Activated CD4-positive, alpha-beta memory T cell treated with anti-CD3 and anti-CD28 coated beads for 36 hours (primary cell): ENCODE measurements at regions not wholly inside any gene's neighbourhood (a gene's known extent, or its start where the extent isn't known, plus 50 kb on each side); places are given as distances from the start of the nearest gene placed in this dataset.

Source experiments
- CTCF ChIA-PET: fragments of 350-600 bp; sonication (Branson Sonifier 250); formaldehyde crosslinking; loops from one replicate; lab custom pipeline; 2021; ENCODE audit warnings: antibody characterized with exemption, inconsistent platforms; lab: Charles Lee
- POLR2A ChIA-PET: fragments of 350-600 bp; sonication (Branson Sonifier 250); formaldehyde crosslinking; loops from one replicate; lab custom pipeline; 2021; ENCODE audit warnings: antibody characterized with exemption; lab: Charles Lee
- DNase-seq: peaks from one replicate; pipeline ENCODE4 v3.0.0-alpha.2; 2020
- H3K27ac Mint-ChIP-seq: one replicate; pipeline ENCODE4 v1.8.0; 2021; ENCODE audit warnings: mixed read lengths
- H3K27me3 Mint-ChIP-seq: one replicate; pipeline ENCODE4 v1.8.0; 2021; ENCODE audit warnings: mixed read lengths
- H3K36me3 Mint-ChIP-seq: one replicate; pipeline ENCODE4 v1.8.0; 2021; ENCODE audit warnings: mixed read lengths
- H3K4me1 Mint-ChIP-seq: one replicate; pipeline ENCODE4 v1.8.0; 2021; ENCODE audit warnings: low read depth, mixed read lengths
- H3K4me3 Mint-ChIP-seq: one replicate; pipeline ENCODE4 v1.8.0; 2021; ENCODE audit warnings: mild to moderate bottlenecking, mixed read lengths
- H3K9me3 Mint-ChIP-seq: one replicate; pipeline ENCODE4 v1.8.0; 2021; ENCODE audit warnings: mixed read lengths
- intact Hi-C: fragments of 100-400 bp; cut with micrococcal nuclease; formaldehyde crosslinking; loops from one replicate; pipeline ENCODE4 v1.15.1; 2023

DNA sequence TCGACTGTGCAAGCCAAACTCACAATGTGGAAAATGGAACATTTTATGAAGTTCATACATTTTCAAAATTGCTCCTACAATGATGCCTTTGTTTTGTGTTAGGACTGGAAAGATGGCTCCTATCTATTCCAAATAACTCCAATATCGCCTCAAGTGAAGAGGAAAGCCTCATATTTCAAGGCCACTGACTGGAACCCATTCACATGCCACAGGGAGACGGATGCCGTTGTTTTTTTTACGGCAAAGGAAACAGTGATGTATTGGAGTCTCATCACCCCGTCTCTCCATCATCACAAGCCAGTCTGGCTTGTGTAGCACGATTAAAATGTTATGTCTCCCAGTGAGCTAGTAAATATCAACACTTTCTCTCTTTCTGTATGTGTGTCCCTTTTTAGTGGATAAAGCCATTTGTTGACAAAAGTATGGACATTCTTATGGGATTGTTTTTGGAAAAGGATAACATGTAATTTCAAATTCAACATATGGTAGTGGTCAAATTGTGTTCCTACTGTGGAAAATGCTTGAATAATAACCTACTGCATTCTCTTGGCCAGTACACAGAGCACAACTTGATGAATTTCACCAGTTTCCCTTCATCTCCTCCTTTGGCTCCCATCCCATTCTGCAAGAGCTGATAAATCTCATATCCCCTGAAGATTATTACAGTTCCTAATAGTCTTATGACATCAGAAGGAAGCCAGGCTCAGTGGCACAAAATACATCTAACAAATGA lies 109.5 kb upstream of the PITRM1 start:
- ChIA-PET CTCF (interaction anchor here (1.4 kb wide), 1 partner anchor 12 kb away, joined by 3 read pairs; no protein-coding TSS in a partner anchor), POLR2A (no interaction called here)
- no peak overlapping the region for H3K27ac Mint-ChIP-seq
- intact Hi-C loops, result no loop called here
- peaks cover 6% of the 10 kb centered on the region for H3K27me3 Mint-ChIP-seq
- no peaks in the 10 kb centered on the region for H3K9me3 Mint-ChIP-seq
- no peaks in the 10 kb centered on the region for H3K36me3 Mint-ChIP-seq
- no peak overlapping the region for H3K4me3 Mint-ChIP-seq
- H3K4me1 Mint-ChIP-seq, result no peaks in the 10 kb centered on the region
- DNase-seq, result no peak

DNA sequence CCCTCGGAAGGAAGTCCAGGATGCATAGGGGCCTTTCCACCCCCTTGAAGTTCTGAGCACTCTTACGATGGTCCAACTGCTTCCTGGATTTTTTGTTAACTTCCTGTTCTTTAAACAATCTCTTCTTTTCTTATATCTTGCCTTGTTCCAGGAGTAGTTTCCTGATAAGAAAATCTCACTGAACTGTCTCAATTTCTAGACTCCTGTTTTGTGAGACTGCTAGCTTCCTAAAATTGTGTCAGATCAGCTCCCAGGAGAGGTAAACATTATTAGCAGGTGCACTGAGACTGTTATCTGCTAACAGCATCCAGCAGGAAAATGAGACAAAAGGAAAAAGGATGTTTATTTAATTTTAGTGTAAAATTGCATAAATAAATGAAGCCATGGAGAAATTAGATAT lies 106.2 kb upstream of the PITRM1 start:
- peaks cover 7% of the 10 kb centered on the region for H3K27me3 Mint-ChIP-seq
- ChIA-PET CTCF (no interaction called here), POLR2A (no interaction called here)
- no peak overlapping the region for H3K4me3 Mint-ChIP-seq
- DNase-seq, result no peak
- intact Hi-C loops, result no loop called here
- no peaks in the 10 kb centered on the region for H3K9me3 Mint-ChIP-seq
- H3K27ac Mint-ChIP-seq, result no peak overlapping the region
- H3K4me1 Mint-ChIP-seq, result no peaks in the 10 kb centered on the region
- H3K36me3 Mint-ChIP-seq, result no peaks in the 10 kb centered on the region

DNA sequence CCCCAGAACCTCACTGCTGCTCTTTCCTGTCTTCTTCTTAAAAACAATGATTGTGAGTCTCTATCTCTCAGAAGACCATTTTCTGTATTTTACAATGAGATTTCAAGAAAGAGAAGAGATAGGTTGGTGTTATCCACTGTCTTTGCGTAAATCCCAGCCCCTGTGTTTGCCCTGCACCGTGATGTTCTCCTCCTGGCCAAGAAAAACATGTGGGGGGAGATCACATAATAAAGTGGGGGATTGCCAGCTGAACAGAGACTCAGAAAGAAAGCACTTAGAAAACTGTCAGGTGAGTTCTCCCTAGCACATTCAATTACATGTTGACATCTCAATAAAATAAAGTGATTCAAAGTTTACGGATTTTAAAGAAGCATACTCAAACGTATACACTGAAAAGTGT lies 105.0 kb upstream of the PITRM1 start:
- ChIA-PET POLR2A (no interaction called here), CTCF (interaction anchor here (0.6 kb wide), 1 partner anchor 359 kb away, joined by 3 read pairs; no protein-coding TSS in a partner anchor)
- Mint-ChIP-seq H3K27me3 (peaks cover 15% of the 10 kb centered on the region), H3K36me3 (no peaks in the 10 kb centered on the region), H3K9me3 (no peaks in the 10 kb centered on the region), H3K4me1 (no peaks in the 10 kb centered on the region), H3K4me3 (no peak overlapping the region), H3K27ac (no peak overlapping the region)
- intact Hi-C loops, result no loop called here
- no peak for DNase-seq

DNA sequence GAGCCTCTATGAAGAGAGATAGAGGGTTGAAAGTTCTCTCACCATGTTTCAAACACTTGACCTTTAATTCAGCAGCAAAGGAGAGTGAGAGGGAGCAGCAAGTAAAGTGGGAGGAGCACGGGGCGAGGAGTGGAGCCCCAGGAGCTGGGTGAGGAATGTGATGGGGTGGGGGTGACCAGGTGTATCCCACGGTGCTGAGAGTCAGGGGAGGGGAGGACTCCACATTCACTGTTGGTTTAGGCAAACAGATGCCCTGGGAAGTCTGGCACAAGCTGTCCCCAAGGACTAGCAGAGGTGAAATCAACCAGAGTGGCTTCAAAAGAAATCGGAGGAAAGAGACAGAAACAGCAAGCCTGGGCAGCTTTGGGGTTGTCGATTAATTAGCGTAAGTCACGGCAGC lies 101.8 kb upstream of the PITRM1 start:
- Mint-ChIP-seq H3K36me3 (no peaks in the 10 kb centered on the region), H3K4me1 (no peaks in the 10 kb centered on the region), H3K9me3 (no peaks in the 10 kb centered on the region), H3K27ac (no peak overlapping the region), H3K27me3 (peaks cover 11% of the 10 kb centered on the region), H3K4me3 (no peak overlapping the region)
- DNase-seq, result no peak
- POLR2A ChIA-PET, result no interaction called here
- CTCF ChIA-PET, result no interaction called here
- intact Hi-C loops, result no loop called here

DNA sequence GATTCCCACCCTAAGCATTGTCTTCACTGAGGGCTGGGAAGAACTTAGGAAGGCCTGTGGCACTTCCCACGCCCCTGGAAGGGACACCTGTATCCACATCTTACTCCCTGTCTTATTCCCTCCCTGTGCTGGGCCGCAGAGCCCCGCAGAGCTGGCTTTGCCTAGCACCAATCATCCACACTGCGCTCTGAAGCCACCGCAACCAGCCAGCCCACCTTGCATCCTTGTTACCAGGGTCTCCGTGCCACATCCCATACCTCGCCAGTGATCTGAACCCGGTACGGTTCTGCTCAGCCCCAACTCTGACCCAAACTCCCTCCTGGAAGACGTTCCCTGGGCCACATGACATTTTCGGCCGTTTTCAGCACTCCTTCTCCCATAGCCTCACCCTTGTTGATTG lies 101.4 kb upstream of the PITRM1 start:
- H3K36me3 Mint-ChIP-seq, result no peaks in the 10 kb centered on the region
- ChIA-PET CTCF (no interaction called here), POLR2A (no interaction called here)
- H3K4me3 Mint-ChIP-seq, result no peak overlapping the region
- intact Hi-C loops, result no loop called here
- H3K4me1 Mint-ChIP-seq, result no peaks in the 10 kb centered on the region
- no peaks in the 10 kb centered on the region for H3K9me3 Mint-ChIP-seq
- peaks cover 11% of the 10 kb centered on the region for H3K27me3 Mint-ChIP-seq
- H3K27ac Mint-ChIP-seq, result no peak overlapping the region
- DNase-seq, result no peak

DNA sequence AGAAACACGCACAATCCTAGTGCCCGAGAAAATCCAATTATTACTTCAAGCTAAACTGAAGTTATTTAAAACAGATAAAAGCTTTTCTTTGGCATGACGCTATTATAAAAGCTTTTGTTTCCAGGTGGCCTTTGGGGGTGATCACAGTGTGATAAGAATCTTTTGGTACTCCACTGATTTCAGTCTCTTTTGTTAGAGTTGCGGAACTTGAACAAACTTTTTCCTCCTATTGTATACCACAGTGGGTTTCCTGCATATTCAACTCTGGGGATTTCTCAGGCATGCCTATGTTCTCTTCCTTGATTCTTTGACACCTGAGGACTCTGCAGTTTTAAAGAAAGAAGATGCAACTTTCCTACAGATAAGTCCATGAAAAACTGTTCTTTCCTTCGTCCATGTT lies 99.7 kb upstream of the PITRM1 start:
- H3K4me3 Mint-ChIP-seq, result no peak overlapping the region
- ChIA-PET POLR2A (no interaction called here), CTCF (no interaction called here)
- H3K4me1 Mint-ChIP-seq, result no peaks in the 10 kb centered on the region
- intact Hi-C loops, result no loop called here
- no peaks in the 10 kb centered on the region for H3K9me3 Mint-ChIP-seq
- H3K36me3 Mint-ChIP-seq, result no peaks in the 10 kb centered on the region
- DNase-seq, result no peak
- peaks cover 10% of the 10 kb centered on the region for H3K27me3 Mint-ChIP-seq
- H3K27ac Mint-ChIP-seq, result no peak overlapping the region

DNA sequence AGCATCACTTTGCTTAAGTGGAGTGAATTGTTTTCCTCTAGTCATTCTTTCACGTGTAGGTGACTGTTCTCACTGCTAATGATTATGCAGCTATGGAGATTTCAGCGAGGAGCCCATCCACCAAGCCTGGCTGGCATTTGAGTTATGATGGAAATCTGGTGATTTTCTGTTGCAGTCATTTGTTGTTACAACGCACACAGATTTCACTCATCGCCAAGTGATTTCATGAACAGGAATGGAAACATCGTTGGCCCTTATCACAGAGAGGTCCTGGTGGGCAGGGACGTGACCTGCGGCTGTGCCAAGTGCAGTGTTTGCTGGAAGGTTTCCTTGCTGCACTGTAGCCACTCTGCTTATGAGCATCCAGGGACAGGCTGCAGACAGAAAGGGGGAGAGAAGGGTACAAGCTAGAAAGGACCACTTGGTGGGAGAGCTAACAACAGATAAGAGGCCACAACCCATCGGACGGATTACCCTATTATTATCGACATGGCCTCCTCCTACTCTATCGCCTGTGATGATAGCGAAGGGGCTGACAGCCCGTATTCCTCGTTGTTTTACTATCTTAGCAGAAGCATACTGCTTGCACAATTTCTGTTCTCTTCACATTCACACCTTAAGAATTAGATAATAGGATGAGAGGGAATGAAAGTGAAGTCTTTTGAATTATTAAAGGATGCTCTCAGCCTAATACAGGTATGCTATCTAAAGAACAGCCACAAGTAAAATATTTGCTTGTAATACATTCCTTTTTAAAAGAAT lies 99.0 kb upstream of the PITRM1 start:
- peaks cover 9% of the 10 kb centered on the region for H3K27me3 Mint-ChIP-seq
- no peaks in the 10 kb centered on the region for H3K9me3 Mint-ChIP-seq
- ChIA-PET POLR2A (no interaction called here), CTCF (no interaction called here)
- no peak overlapping the region for H3K4me3 Mint-ChIP-seq
- H3K36me3 Mint-ChIP-seq, result no peaks in the 10 kb centered on the region
- intact Hi-C loops, result no loop called here
- DNase-seq, result no peak
- no peak overlapping the region for H3K27ac Mint-ChIP-seq
- no peaks in the 10 kb centered on the region for H3K4me1 Mint-ChIP-seq

DNA sequence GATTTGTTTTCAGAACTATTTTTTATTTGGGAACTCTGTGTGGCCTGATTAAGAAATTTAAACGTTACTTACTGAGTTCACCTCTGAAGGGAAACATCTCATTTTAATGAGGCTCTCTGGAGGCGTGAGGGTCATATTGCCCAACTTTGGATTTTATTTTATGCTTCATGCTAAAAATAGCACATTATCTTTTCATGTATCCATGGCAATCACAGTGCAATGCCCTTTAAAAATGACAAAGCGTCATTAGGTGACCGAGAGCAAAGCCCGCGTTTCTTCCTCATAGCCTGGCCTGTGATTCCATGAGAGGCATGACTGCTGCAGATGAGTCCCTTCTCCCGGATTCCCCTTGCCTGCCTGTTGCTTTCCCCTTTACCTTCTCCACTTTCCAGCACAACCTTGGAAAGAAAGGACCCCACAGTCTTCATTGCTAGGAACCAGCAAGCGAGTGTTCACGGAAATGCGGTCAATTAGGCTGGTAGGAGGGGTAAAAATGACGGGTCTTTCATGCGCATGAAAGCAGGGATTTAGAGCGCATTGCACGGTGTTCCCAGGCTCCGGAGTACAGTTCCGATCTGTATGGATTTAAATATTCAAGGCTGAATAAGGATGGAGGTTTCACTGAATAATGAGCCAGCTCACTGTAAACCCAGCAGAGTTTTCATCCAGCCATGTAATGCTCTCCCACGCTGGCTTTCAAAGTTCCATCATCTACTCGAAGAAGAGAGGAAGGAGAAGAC lies 98.2 kb upstream of the PITRM1 start:
- Mint-ChIP-seq H3K9me3 (no peaks in the 10 kb centered on the region), H3K27me3 (peaks cover 9% of the 10 kb centered on the region), H3K27ac (no peak overlapping the region), H3K4me3 (no peak overlapping the region), H3K36me3 (no peaks in the 10 kb centered on the region), H3K4me1 (no peaks in the 10 kb centered on the region)
- intact Hi-C loops, result no loop called here
- no peak for DNase-seq
- CTCF ChIA-PET, result interaction anchor here (1.5 kb wide), 1 partner anchor 11 kb away, joined by 3 read pairs; no protein-coding TSS in a partner anchor
- POLR2A ChIA-PET, result no interaction called here

DNA sequence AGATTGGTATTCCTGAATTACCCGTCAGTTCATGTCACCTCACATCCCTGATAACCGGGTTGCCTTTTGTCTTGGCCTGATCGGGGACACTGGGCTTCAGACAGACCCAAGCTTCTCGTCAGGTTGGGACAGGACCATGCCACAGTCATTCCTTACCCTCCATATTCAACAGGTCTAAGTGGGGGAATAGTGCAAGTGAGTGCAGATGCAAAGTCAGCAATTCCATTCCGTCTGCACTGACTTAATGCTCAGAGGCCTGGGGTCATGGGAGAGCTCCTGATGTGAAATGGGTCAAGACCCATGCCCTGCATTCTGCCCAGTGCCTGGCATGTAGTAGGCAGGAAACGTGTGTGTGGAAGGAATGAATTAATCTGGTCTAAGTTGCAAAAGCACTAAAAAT lies 95.4 kb upstream of the PITRM1 start:
- CTCF ChIA-PET, result no interaction called here
- POLR2A ChIA-PET, result no interaction called here
- peaks cover 13% of the 10 kb centered on the region for H3K27me3 Mint-ChIP-seq
- no peak overlapping the region for H3K27ac Mint-ChIP-seq
- intact Hi-C loops, result no loop called here
- H3K4me3 Mint-ChIP-seq, result no peak overlapping the region
- peaks cover 2% of the 10 kb centered on the region for H3K4me1 Mint-ChIP-seq
- no peaks in the 10 kb centered on the region for H3K36me3 Mint-ChIP-seq
- DNase-seq, result no peak
- no peaks in the 10 kb centered on the region for H3K9me3 Mint-ChIP-seq

DNA sequence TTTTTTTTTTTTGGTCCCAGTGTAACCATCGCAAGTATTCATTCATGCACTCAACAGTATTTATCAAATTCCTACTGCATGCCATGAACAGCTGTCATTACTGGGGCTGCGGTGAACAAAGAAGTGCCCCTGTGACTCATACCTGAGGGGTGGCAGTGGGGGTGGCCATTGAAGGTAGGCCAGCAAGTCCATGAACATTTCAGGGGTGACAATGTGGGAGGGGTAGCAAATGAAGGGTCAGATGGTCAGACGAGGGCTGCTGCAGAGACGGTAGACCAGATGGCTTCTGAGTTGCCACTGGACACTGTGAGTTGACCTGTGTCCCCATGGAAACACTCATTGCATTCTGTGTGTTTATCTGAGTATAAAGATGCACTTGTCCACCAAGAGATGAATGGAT lies 92.5 kb upstream of the PITRM1 start:
- intact Hi-C loops, result no loop called here
- Mint-ChIP-seq H3K27me3 (peaks cover 16% of the 10 kb centered on the region), H3K4me1 (peaks cover 2% of the 10 kb centered on the region), H3K4me3 (no peak overlapping the region), H3K9me3 (no peaks in the 10 kb centered on the region), H3K27ac (no peak overlapping the region), H3K36me3 (no peaks in the 10 kb centered on the region)
- no peak for DNase-seq
- POLR2A ChIA-PET, result no interaction called here
- CTCF ChIA-PET, result no interaction called here

DNA sequence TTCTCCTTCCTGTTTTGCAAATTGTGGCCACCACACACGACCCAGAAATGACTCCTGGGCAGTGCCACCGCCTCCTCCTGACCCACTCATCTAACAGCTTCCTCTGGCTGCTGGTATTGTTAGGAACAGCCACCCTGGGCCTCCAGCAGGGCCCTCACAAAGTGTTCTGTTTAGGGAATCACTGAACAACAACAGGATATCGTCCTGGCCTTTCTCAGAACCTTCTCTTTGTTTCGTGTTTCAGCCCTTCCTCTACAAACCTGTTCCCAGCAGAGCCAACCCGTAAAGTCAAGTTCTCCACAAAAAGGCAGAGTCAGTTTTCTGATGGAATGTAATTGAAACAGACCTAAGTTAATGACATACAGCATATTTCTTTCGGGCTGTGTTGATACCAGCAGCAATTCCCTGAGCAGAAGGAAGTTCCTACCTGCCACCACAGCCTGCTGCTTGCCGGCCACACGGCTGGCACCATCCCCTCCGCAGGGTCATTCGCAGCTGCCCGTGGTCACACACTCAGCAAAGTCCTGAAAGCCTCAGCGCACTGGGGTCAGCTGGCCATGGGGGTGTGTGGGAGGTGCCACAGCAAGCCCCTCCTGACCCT lies 91.7 kb upstream of the PITRM1 start:
- Mint-ChIP-seq H3K27ac (no peak overlapping the region), H3K36me3 (no peaks in the 10 kb centered on the region), H3K9me3 (no peaks in the 10 kb centered on the region), H3K27me3 (peaks cover 16% of the 10 kb centered on the region), H3K4me1 (peaks cover 2% of the 10 kb centered on the region), H3K4me3 (no peak overlapping the region)
- POLR2A ChIA-PET, result no interaction called here
- CTCF ChIA-PET, result no interaction called here
- intact Hi-C loops, result no loop called here
- DNase-seq, result no peak

DNA sequence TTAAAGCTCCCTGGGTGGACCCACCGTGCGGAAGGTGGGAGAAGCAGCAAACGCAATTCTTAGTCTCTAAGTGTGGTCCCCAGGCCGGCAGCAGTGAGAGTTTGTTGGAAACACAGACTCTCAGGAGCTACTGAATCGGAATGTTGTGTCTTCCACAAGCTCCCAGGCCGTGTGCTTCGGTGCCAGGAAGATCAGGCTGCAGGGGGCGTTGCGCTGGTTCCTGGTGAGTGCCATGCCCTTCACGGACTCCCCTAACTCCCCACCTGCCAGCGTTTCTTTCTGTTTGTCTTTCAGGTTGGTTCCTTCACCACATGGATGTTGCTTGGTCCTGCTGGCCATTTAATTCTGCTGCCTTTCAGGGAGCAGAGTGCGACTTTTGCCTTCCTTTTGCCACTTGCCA lies 91.2 kb upstream of the PITRM1 start:
- Mint-ChIP-seq H3K4me3 (no peak overlapping the region), H3K9me3 (no peaks in the 10 kb centered on the region), H3K27ac (no peak overlapping the region), H3K27me3 (peaks cover 16% of the 10 kb centered on the region), H3K36me3 (no peaks in the 10 kb centered on the region), H3K4me1 (peaks cover 2% of the 10 kb centered on the region)
- ChIA-PET POLR2A (no interaction called here), CTCF (no interaction called here)
- intact Hi-C loops, result no loop called here
- DNase-seq, result no peak
